ENCODE measurements at regions not wholly inside any gene's neighbourhood (a gene's known extent, or its start where the extent isn't known, plus 50 kb on each side); places are given as distances from the start of the nearest gene placed in this dataset.

DNA sequence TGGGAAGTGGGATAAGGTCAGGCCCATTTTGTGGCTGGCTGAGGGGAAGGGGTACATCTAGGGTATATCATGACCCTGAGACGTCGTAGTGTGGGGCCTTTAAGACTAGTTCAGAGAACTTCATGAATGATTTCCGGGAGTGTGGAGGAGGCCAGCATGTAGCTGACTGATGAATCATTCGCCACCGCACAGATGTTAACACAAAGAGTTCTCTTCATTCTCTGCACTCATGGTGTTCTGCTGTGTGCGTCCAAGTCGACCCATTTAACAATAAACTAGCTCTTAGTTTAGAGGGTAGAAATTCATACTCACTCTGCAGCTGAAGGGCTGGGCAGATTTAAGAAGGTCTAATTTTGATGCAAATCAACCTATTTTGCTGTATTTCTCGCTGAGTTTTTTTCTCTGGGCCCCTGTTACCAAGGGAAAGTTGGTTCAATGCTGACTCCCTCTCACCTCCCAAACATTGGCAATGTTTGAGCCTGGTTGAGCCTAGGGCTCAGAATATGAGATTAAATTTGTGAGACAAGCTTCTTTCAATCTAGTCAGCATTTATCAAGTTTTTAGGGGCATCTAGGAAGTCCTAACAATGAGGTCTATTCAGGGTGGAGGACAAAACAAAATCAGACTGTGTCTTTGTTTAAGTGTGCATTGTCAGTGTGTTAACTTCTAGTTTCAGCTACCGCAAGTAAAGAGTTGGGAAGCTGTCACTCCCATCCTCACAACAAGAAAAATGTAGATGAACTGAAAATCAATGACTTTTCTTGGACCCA lies 106.8 kb upstream of the CBLN4 start:
- no peak overlapping the region for H3K27ac ChIP-seq
- no peak for TF ChIP-seq ZFX (IDR thresholded peaks at IDR 0.05)
- TF ChIP-seq, protein P1, sequence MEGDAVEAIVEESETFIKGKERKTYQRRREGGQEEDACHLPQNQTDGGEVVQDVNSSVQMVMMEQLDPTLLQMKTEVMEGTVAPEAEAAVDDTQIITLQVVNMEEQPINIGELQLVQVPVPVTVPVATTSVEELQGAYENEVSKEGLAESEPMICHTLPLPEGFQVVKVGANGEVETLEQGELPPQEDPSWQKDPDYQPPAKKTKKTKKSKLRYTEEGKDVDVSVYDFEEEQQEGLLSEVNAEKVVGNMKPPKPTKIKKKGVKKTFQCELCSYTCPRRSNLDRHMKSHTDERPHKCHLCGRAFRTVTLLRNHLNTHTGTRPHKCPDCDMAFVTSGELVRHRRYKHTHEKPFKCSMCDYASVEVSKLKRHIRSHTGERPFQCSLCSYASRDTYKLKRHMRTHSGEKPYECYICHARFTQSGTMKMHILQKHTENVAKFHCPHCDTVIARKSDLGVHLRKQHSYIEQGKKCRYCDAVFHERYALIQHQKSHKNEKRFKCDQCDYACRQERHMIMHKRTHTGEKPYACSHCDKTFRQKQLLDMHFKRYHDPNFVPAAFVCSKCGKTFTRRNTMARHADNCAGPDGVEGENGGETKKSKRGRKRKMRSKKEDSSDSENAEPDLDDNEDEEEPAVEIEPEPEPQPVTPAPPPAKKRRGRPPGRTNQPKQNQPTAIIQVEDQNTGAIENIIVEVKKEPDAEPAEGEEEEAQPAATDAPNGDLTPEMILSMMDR (conservative IDR thresholded peaks at IDR 0.05): no peak

DNA sequence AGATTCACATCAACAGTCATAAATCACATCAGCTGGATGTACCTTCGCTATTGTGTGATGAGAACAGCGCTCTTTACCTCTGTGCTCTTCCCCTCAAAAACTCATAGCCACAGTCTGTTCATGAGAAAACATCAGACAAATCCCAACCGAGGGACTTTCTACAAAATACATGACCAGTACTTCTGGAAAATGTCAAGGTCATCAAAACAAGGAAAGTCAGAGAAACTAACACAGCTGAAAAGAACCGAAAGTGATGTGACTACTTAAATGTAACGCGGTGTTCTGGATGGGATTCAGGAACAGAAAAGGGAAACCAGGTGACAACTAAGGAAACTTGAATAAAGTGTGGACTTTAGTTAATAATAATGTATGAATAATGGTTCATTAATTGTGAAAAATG lies 112.0 kb upstream of the CBLN4 start:
- TF ChIP-seq ZFX (IDR thresholded peaks at IDR 0.05): no peak
- TF ChIP-seq, protein P1 (conservative IDR thresholded peaks at IDR 0.05): no peak
- no peak overlapping the region for H3K27ac ChIP-seq

DNA sequence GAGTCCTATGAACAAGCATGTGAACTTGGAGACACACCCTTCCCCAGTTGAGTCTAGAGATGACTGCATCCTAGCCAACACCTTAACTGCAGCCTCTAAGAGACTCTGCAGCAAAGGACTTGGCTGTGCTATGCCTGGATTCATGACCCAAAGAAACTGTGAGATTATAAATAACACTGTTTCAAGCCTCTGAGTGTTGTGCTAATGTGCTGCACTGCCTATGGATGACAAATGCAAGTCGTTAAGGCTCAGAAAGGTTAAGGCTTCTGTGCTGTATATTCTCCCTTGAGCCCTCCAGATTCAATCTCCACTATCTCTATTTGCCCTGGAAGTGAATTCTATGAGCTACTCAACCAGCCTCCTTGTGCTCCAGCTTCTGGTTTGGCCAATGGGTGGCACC lies 116.5 kb upstream of the CBLN4 start:
- no peak overlapping the region for H3K27ac ChIP-seq
- no peak for TF ChIP-seq ZFX (IDR thresholded peaks at IDR 0.05)
- TF ChIP-seq, protein P1 (conservative IDR thresholded peaks at IDR 0.05): no peak

DNA sequence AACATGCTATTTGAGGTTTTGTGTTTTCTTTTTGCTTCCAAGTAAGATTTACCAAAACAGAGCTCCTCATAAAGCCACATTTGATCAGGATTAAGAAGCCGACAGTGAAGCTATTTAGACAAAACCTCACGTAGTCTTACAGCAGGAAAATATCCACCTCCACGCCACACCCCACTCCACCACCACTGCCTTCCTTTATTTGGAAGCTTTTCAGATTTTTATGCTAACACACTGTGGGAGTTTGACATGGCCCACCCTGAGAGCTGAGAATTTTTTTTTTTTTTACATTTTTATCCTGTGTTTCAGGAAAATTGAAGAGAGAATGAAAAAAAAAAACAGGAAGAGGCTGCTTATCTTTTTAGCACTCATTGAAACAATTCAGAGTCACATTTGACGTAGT lies 104.8 kb upstream of the MC3R start:
- no peak overlapping the region for H3K27ac ChIP-seq
- TF ChIP-seq ZFX (IDR thresholded peaks at IDR 0.05): no peak
- TF ChIP-seq, protein P1 (conservative IDR thresholded peaks at IDR 0.05): no peak

DNA sequence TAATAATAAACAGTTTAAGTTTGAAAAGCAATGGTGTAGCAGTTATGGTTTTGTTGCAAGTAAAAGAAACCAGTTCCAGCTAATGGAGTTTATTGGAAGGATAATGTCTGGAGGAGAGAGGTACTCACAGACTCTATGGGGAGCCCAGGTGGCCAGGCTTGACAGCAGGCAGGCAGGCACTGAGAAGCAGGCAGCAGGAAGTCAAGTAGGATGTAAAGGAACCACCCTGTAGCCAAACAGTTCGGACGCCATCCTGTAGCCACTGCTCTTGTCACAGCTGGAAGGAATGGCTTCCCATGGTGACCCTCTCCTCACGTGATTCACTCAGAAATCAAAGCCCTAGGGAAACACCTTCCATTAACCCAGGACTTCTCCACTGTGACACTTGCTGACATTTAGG lies 96.7 kb upstream of the MC3R start:
- no peak for TF ChIP-seq ZFX (IDR thresholded peaks at IDR 0.05)
- TF ChIP-seq, protein P1 (conservative IDR thresholded peaks at IDR 0.05): no peak
- H3K27ac ChIP-seq: no peak overlapping the region

DNA sequence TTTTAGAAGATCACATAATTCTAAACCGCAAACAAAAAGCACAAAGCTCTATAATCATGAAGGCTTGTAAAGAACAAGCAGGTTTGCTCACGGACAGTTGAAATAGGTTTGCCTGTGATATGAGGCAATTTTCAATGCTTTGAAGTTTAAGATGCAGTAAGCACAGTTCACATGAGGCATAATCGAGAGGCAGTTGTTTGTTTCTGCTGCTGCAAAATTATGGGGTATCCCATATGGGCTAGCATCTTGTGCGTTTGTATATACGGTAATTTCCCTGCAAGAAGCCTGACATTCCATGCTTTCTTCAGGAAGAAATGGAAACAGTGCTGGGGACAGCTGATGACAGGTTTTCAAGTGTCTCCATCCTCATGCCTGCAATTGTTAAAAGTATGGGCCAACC lies 94.6 kb upstream of the MC3R start:
- no peak for TF ChIP-seq ZFX (IDR thresholded peaks at IDR 0.05)
- TF ChIP-seq, protein P1 (conservative IDR thresholded peaks at IDR 0.05): no peak
- no peak overlapping the region for H3K27ac ChIP-seq

DNA sequence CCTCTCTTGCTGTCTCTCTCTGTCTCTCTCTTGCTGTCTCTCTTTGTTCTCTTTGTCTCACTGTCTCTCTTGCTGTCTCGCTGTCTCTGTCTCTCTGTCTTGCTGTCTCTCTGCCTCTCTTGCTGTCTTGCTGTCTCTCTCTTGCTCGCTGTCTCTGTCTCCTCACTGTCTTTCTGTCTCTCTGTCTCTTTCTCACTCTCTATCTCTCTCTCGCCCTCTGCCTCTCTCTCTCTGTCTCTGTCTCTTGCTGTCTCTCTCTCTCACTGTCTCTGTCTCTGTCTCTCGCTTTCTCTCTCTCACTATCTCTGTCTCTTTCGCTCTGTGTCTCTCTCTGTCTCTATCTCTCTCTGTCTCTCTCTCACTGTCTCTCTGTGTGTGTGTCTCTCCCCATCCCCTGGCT lies 92.9 kb upstream of the MC3R start:
- no peak overlapping the region for H3K27ac ChIP-seq
- TF ChIP-seq, protein P1 (conservative IDR thresholded peaks at IDR 0.05): no peak
- no peak for TF ChIP-seq ZFX (IDR thresholded peaks at IDR 0.05)
